Omental fat pad (tissue), 3 donors: ENCODE measurements at regions not wholly inside any gene's neighbourhood (a gene's known extent, or its start where the extent isn't known, plus 50 kb on each side); places are given as distances from the start of the nearest gene placed in this dataset.

Experiments used
- ATAC-seq: fragments of 150-250 bp; one replicate; pipeline ENCODE4 v1.9.1; 2016; ENCODE audit warnings: mild to moderate bottlenecking, moderate library complexity; ENCODE audit not compliant: low FRiP score
- DNase-seq: peaks from one replicate; pipeline ENCODE4 v3.0.0-alpha.2; 2019; ENCODE audit warnings: low spot score
- CTCF ChIP-seq, 3 donors: fragments of 450-650 bp; IDR thresholded peaks; one replicate each; pipeline ENCODE4 v1.5.1; 2016 to 2017; ENCODE audit warnings: antibody characterized with exemption in 3 of 3, mild to moderate bottlenecking in 3 of 3, moderate library complexity in 2 of 3

DNA sequence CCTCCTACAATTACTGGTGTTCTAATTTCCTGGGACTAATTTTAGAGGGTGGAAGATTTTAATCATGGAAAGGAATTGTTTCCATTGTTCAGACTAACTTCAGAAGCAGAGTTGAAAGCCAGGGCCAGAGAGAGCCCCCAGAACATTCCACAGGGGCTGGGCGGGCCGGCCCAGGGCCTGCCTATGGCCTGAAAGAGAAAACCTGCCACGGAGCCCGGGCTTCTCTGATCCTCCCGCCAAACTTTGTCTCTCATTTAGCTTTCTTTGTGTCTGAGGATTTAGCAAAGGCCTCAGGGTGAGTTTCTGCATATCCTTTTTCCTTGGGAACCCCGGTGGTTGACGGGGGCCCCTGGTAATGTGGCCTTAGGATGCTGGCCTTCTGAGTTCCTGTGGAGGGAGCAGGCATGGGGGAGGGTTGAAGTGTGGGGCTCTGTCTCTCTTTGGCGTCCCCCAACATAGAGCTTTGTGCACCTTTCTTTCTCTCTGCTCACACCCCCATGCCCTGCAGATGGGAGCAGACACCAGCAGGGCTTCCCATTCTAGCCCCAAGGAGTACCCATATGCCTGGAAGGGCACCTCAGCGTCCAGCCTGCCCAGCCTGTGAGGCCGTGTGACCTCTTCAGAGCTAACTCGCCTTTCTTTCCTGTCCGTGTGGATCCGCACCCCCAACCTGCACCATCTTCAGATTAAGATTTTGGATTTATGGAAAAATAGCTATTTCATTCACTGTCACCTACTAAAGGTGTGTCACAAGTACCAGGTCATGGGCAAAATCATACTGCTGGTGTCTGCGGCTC is 539.5 kb downstream of the FGF9 start:
- DNase-seq (no peak), ATAC-seq (no peak)
- no peak for TF ChIP-seq CTCF (IDR thresholded peaks at IDR 0.05)

- no peak for DNase-seq
- no peak for TF ChIP-seq CTCF (IDR thresholded peaks at IDR 0.05)
- ATAC-seq, result peak; percentile 24
Measured at GRCh38 chr13:22211876-22212275, 541.0 kb downstream of the FGF9 start.

- ATAC-seq, result peak; percentile 29
- no peak for DNase-seq
- no peak for TF ChIP-seq CTCF (IDR thresholded peaks at IDR 0.05)
Measured at GRCh38 chr13:22212576-22212975, 541.7 kb downstream of the FGF9 start.

GRCh38 chr13:22214184-22214583 is 543.3 kb downstream of the FGF9 start:
- ATAC-seq, result no peak
- TF ChIP-seq CTCF (IDR thresholded peaks at IDR 0.05), result no peak
- no peak for DNase-seq

DNA sequence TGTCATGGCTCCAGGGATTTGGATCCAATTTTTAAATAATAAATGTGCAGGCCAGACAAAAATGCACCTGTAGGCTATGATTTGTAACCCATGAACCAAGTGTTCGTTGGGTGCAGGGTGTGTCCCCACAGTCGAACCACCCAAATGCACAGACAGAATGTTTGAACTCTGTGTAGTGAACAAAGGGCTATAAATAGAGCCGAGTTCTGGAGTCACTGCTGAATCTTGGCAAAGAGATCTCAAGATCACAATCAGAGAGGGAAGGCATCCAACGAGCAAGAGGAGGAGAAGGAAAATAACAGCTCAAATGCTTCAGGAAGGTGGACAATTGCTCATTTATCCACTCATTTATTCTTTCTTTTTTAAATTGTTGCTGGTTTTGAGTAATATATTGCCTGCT is 547.9 kb downstream of the FGF9 start:
- DNase-seq (no peak), ATAC-seq (no peak)
- no peak for TF ChIP-seq CTCF (IDR thresholded peaks at IDR 0.05)

- TF ChIP-seq CTCF (IDR thresholded peaks at IDR 0.05), result no peak
- ATAC-seq, result no peak
- DNase-seq, result no peak
Measured at GRCh38 chr13:22219709-22220108, 548.8 kb downstream of the FGF9 start.
